GM12874 (cell line): ENCODE measurements at regions not wholly inside any gene's neighbourhood (a gene's known extent, or its start where the extent isn't known, plus 50 kb on each side); places are given as distances from the start of the nearest gene placed in this dataset.

Source experiments
- CTCF ChIP-seq: IDR thresholded peaks from 2 replicates; pipeline ENCODE4 v1.5.1; 2011; ENCODE audit warnings: low read depth, mild to moderate bottlenecking, control low read depth, low read length, moderate library complexity; ENCODE audit not compliant: insufficient read depth

- no peak for TF ChIP-seq CTCF
Observed at GRCh38 chr2:161533218-161533617, 91.0 kb upstream of the SLC4A10 start.

- TF ChIP-seq CTCF = no peak
Observed at GRCh38 chr2:161546635-161547034, 77.6 kb upstream of the SLC4A10 start.

GRCh38 chr2:161547130-161547529 lies 77.1 kb upstream of the SLC4A10 start:
- no peak for TF ChIP-seq CTCF

- no peak for TF ChIP-seq CTCF
Observed at GRCh38 chr2:161552015-161552414, 72.2 kb upstream of the SLC4A10 start.

- TF ChIP-seq CTCF = no peak
Observed at GRCh38 chr2:161555826-161556225, 68.4 kb upstream of the SLC4A10 start.

- TF ChIP-seq CTCF = no peak
Observed at GRCh38 chr2:161556440-161556839, 67.8 kb upstream of the SLC4A10 start.

- TF ChIP-seq CTCF = no peak
Observed at GRCh38 chr2:161557538-161557937, 66.7 kb upstream of the SLC4A10 start.

- TF ChIP-seq CTCF = no peak
Observed at GRCh38 chr2:161564906-161565305, 59.3 kb upstream of the SLC4A10 start.
